Tibial nerve (tissue), 4 donors: ENCODE measurements at regions not wholly inside any gene's neighbourhood (a gene's known extent, or its start where the extent isn't known, plus 50 kb on each side); places are given as distances from the start of the nearest gene placed in this dataset.

ENCODE experiments used
- DNase-seq, 2 donors: peaks; one replicate each; pipeline ENCODE4 v3.0.0-alpha.2; 2019; ENCODE audit warnings: low spot score in 2 of 2
- H3K27ac ChIP-seq, 4 donors: fragments of 200-600 bp; sonication (generic) in 3 of 4; one replicate each; pipeline ENCODE4 v1.5.1; 2017 to 2019; ENCODE audit warnings: mild to moderate bottlenecking in 1 of 4
- H3K27me3 ChIP-seq, 2 donors: fragments of 200-600 bp; sonication (generic) in 1 of 2; one replicate each; pipeline versions ENCODE4 v1.5.1 to v1.6.0; 2017 to 2019
- H3K36me3 ChIP-seq, 3 donors: fragments of 200-600 bp; sonication (generic); one replicate each; pipeline ENCODE4 v1.5.1; 2018 to 2019
- H3K4me1 ChIP-seq, 4 donors: fragments of 200-600 bp; sonication (generic) in 3 of 4; one replicate each; pipeline ENCODE4 v1.5.1; 2017 to 2019
- H3K4me3 ChIP-seq, 4 donors: fragments of 200-600 bp; sonication (generic) in 3 of 4; one replicate each; pipeline ENCODE4 v1.5.1; 2017 to 2019; ENCODE audit warnings: mild to moderate bottlenecking in 1 of 4, moderate library complexity in 1 of 4
- H3K9me3 ChIP-seq, 4 donors: fragments of 200-600 bp; sonication (generic) in 3 of 4; one replicate each; pipeline ENCODE4 v1.5.1; 2017 to 2019
- CTCF ChIP-seq, 5 experiments: fragments of 200-600 bp in 3 of 5; fragments of 450-650 bp in 2 of 5; sonication (generic) in 3 of 5; IDR thresholded peaks; one replicate each; pipeline ENCODE4 v1.5.1; 2016 to 2019; ENCODE audit warnings: antibody characterized with exemption in 5 of 5, mild to moderate bottlenecking in 3 of 5, moderate library complexity in 2 of 5
- EP300 ChIP-seq, 2 donors: sonication (generic); formaldehyde crosslinking; IDR thresholded peaks; one replicate each; pipeline ENCODE4 v1.6.1; 2017; ENCODE audit warnings: antibody characterized with exemption in 2 of 2, mild to moderate bottlenecking in 1 of 2
- POLR2A ChIP-seq, 2 donors: fragments of 450-650 bp; IDR thresholded peaks; one replicate each; pipeline ENCODE4 v1.6.1; 2017; ENCODE audit warnings: antibody characterized with exemption in 2 of 2, mild to moderate bottlenecking in 2 of 2, moderate library complexity in 2 of 2
- WGBS, 2 donors: methylation state at CpG; one replicate each; pipeline ENCODE4 v1.1.5; 2018; 5-methylcytosine and 5-hydroxymethylcytosine counted together

- Histone ChIP-seq H3K27me3 (no peaks in the 10 kb centered on the region), H3K36me3 (no peaks in the 10 kb centered on the region), H3K4me1 (no peaks in the 10 kb centered on the region), H3K4me3 (no peak overlapping the region), H3K9me3 (peaks cover 0 to 3% (median 0%) of the 10 kb centered on the region in 4 donors), H3K27ac (no peak overlapping the region)
- no peak for TF ChIP-seq CTCF (IDR thresholded peaks at IDR 0.05)
- TF ChIP-seq EP300 (IDR thresholded peaks at IDR 0.05) = no peak
- TF ChIP-seq POLR2A (IDR thresholded peaks at IDR 0.05) = no peak
- WGBS, 2 donors = 77 to 78% methylated on average over 3 of the region's 3 CpGs
- DNase-seq = no peak
Measured at GRCh38 chr13:105307776-105308175, 1227.7 kb downstream of the EFNB2 start.

- Histone ChIP-seq H3K27me3 (no peaks in the 10 kb centered on the region), H3K4me3 (no peak overlapping the region), H3K4me1 (no peaks in the 10 kb centered on the region), H3K27ac (no peak overlapping the region), H3K36me3 (no peaks in the 10 kb centered on the region), H3K9me3 (peaks cover 0 to 4% (median 0%) of the 10 kb centered on the region in 4 donors)
- TF ChIP-seq CTCF (IDR thresholded peaks at IDR 0.05) (no peak), POLR2A (IDR thresholded peaks at IDR 0.05) (no peak), EP300 (IDR thresholded peaks at IDR 0.05) (no peak)
- DNase-seq = no peak
- WGBS, 2 donors = 74 to 83% methylated on average over 7 of the region's 7 CpGs
Measured at GRCh38 chr13:105297839-105298238, 1237.6 kb downstream of the EFNB2 start.

- 76 to 95% methylated on average over 2 of the region's 2 CpGs for WGBS, 2 donors
- no peak for TF ChIP-seq POLR2A (IDR thresholded peaks at IDR 0.05)
- no peak for TF ChIP-seq EP300 (IDR thresholded peaks at IDR 0.05)
- TF ChIP-seq CTCF (IDR thresholded peaks at IDR 0.05) = no peak
- Histone ChIP-seq H3K4me1 (no peaks in the 10 kb centered on the region), H3K36me3 (no peaks in the 10 kb centered on the region), H3K4me3 (no peak overlapping the region), H3K27ac (no peak overlapping the region), H3K9me3 (peaks cover 0 to 4% (median 0%) of the 10 kb centered on the region in 4 donors), H3K27me3 (no peaks in the 10 kb centered on the region)
- no peak for DNase-seq
Measured at GRCh38 chr13:105291987-105292386, 1243.5 kb downstream of the EFNB2 start.

- 77 to 92% methylated on average over 1 of the region's 1 CpG for WGBS, 2 donors
- no peak for TF ChIP-seq EP300 (IDR thresholded peaks at IDR 0.05)
- H3K9me3 ChIP-seq = peaks cover 0 to 4% (median 0%) of the 10 kb centered on the region in 4 donors
- H3K27me3 ChIP-seq = no peaks in the 10 kb centered on the region
- no peak for DNase-seq
- no peaks in the 10 kb centered on the region for H3K36me3 ChIP-seq
- no peaks in the 10 kb centered on the region for H3K4me1 ChIP-seq
- H3K27ac ChIP-seq = no peak overlapping the region
- no peak overlapping the region for H3K4me3 ChIP-seq
Measured at GRCh38 chr13:105290596-105290995, 1244.9 kb downstream of the EFNB2 start.

GRCh38 chr13:105285526-105285925 lies 1249.9 kb downstream of the EFNB2 start:
- Histone ChIP-seq H3K27me3 (no peaks in the 10 kb centered on the region), H3K9me3 (no peaks in the 10 kb centered on the region), H3K27ac (no peak overlapping the region), H3K4me1 (no peaks in the 10 kb centered on the region), H3K36me3 (no peaks in the 10 kb centered on the region), H3K4me3 (no peak overlapping the region)
- DNase-seq = no peak
- WGBS, 2 donors = 98 to 100% methylated on average over 2 of the region's 2 CpGs
- TF ChIP-seq POLR2A (IDR thresholded peaks at IDR 0.05) = no peak
- no peak for TF ChIP-seq EP300 (IDR thresholded peaks at IDR 0.05)
- no peak for TF ChIP-seq CTCF (IDR thresholded peaks at IDR 0.05)
